HL-60 (cell line): ENCODE measurements at regions not wholly inside any gene's neighbourhood (a gene's known extent, or its start where the extent isn't known, plus 50 kb on each side); places are given as distances from the start of the nearest gene placed in this dataset.

Source experiments
- GABPA ChIP-seq: IDR thresholded peaks from 2 replicates; pipeline ENCODE4 v1.6.1; 2012; ENCODE audit warnings: low read depth
- TF ChIP-seq, protein P1 (sequence below): IDR thresholded peaks from one replicate; pipeline ENCODE4 v1.5.1; 2011; ENCODE audit warnings: low read length, control low read depth, inconsistent platforms; ENCODE audit not compliant: insufficient read depth
- TF ChIP-seq, protein P2 (sequence below): IDR thresholded peaks from 2 replicates; pipeline ENCODE4 v1.6.1; 2012; ENCODE audit warnings: low read depth; ENCODE audit not compliant: insufficient replicate concordance

DNA sequence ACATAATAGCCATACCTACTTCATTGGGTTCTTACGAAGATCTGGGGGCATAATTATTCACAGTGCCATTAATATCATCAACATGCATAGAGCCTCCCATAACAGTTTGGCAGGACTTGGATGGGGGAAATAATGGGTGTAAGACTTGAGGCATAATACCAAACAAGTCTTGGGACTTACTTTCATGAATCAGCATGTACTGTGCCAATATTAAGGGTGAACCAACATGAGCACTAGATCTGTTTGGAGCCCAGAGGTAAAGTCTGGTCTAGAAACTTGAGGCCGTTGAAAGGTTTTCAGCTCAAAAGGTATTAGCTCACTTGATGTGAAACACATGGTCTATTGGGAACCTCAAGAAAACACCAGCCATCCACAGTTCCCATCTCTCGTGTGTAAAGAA lies 56.7 kb upstream of the ZC3H11B start:
- TF ChIP-seq, protein P1, sequence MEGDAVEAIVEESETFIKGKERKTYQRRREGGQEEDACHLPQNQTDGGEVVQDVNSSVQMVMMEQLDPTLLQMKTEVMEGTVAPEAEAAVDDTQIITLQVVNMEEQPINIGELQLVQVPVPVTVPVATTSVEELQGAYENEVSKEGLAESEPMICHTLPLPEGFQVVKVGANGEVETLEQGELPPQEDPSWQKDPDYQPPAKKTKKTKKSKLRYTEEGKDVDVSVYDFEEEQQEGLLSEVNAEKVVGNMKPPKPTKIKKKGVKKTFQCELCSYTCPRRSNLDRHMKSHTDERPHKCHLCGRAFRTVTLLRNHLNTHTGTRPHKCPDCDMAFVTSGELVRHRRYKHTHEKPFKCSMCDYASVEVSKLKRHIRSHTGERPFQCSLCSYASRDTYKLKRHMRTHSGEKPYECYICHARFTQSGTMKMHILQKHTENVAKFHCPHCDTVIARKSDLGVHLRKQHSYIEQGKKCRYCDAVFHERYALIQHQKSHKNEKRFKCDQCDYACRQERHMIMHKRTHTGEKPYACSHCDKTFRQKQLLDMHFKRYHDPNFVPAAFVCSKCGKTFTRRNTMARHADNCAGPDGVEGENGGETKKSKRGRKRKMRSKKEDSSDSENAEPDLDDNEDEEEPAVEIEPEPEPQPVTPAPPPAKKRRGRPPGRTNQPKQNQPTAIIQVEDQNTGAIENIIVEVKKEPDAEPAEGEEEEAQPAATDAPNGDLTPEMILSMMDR, result no peak
- TF ChIP-seq GABPA, result no peak
- TF ChIP-seq, protein P2, sequence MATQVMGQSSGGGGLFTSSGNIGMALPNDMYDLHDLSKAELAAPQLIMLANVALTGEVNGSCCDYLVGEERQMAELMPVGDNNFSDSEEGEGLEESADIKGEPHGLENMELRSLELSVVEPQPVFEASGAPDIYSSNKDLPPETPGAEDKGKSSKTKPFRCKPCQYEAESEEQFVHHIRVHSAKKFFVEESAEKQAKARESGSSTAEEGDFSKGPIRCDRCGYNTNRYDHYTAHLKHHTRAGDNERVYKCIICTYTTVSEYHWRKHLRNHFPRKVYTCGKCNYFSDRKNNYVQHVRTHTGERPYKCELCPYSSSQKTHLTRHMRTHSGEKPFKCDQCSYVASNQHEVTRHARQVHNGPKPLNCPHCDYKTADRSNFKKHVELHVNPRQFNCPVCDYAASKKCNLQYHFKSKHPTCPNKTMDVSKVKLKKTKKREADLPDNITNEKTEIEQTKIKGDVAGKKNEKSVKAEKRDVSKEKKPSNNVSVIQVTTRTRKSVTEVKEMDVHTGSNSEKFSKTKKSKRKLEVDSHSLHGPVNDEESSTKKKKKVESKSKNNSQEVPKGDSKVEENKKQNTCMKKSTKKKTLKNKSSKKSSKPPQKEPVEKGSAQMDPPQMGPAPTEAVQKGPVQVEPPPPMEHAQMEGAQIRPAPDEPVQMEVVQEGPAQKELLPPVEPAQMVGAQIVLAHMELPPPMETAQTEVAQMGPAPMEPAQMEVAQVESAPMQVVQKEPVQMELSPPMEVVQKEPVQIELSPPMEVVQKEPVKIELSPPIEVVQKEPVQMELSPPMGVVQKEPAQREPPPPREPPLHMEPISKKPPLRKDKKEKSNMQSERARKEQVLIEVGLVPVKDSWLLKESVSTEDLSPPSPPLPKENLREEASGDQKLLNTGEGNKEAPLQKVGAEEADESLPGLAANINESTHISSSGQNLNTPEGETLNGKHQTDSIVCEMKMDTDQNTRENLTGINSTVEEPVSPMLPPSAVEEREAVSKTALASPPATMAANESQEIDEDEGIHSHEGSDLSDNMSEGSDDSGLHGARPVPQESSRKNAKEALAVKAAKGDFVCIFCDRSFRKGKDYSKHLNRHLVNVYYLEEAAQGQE, result no peak
